ENCODE measurements at regions not wholly inside any gene's neighbourhood (a gene's known extent, or its start where the extent isn't known, plus 50 kb on each side); places are given as distances from the start of the nearest gene placed in this dataset.

- TF ChIP-seq, protein P1, sequence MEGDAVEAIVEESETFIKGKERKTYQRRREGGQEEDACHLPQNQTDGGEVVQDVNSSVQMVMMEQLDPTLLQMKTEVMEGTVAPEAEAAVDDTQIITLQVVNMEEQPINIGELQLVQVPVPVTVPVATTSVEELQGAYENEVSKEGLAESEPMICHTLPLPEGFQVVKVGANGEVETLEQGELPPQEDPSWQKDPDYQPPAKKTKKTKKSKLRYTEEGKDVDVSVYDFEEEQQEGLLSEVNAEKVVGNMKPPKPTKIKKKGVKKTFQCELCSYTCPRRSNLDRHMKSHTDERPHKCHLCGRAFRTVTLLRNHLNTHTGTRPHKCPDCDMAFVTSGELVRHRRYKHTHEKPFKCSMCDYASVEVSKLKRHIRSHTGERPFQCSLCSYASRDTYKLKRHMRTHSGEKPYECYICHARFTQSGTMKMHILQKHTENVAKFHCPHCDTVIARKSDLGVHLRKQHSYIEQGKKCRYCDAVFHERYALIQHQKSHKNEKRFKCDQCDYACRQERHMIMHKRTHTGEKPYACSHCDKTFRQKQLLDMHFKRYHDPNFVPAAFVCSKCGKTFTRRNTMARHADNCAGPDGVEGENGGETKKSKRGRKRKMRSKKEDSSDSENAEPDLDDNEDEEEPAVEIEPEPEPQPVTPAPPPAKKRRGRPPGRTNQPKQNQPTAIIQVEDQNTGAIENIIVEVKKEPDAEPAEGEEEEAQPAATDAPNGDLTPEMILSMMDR (IDR thresholded peaks at IDR 0.05), result no peak
- no peak for TF ChIP-seq POLR2A (IDR thresholded peaks at IDR 0.05)
These were observed 476.9 kb downstream of the ZSWIM6 start for GRCh38 chr5:61808909-61809308.
